SK-N-SH treated with all-trans-retinoic acid at 6 μM for 48 hours (cell line): ENCODE measurements at regions not wholly inside any gene's neighbourhood (a gene's known extent, or its start where the extent isn't known, plus 50 kb on each side); places are given as distances from the start of the nearest gene placed in this dataset.

Source experiments
- ATAC-seq: fragments of 200-7000 bp; cut with Tn5 transposase; 3 replicates; pipeline ENCODE4 v1.9.1; 2020; ENCODE audit warnings: mild to moderate bottlenecking, moderate library complexity
- ARNTL ChIP-seq: fragments of 450-650 bp; formaldehyde crosslinking; IDR thresholded peaks from 2 replicates; pipeline ENCODE4 v1.5.0; 2020; ENCODE audit warnings: low read depth, mild to moderate bottlenecking, moderate library complexity, borderline replicate concordance
- BACH2 ChIP-seq: fragments of 250-450 bp; sonication (Bioruptor Pico); IDR thresholded peaks from 2 replicates; pipeline ENCODE4 v1.9.0; 2021; ENCODE audit warnings: mild to moderate bottlenecking, borderline replicate concordance
- CREB5 ChIP-seq: fragments of 250-450 bp; sonication (Bioruptor Pico); IDR thresholded peaks from 2 replicates; pipeline ENCODE4 v1.5.1; 2020; ENCODE audit warnings: low read depth, mild to moderate bottlenecking, moderate library complexity
- CSDC2 ChIP-seq: fragments of 250-450 bp; sonication (Bioruptor Pico); IDR thresholded peaks from 2 replicates; pipeline ENCODE4 v1.5.0; 2020; ENCODE audit warnings: mild to moderate bottlenecking, moderate library complexity
- CSRNP3 ChIP-seq: fragments of 250-450 bp; sonication (Bioruptor Pico); IDR thresholded peaks from 2 replicates; pipeline ENCODE4 v1.5.1; 2021; ENCODE audit warnings: mild to moderate bottlenecking, moderate library complexity
- GLIS3 ChIP-seq: fragments of 250-450 bp; sonication (Bioruptor Pico); IDR thresholded peaks from 2 replicates; pipeline ENCODE4 v1.5.0; 2020; ENCODE audit warnings: mild to moderate bottlenecking, moderate library complexity
- ISL1 ChIP-seq: fragments of 250-450 bp; sonication (Bioruptor Pico); IDR thresholded peaks from 2 replicates; pipeline ENCODE4 v2.1.2; 2022; ENCODE audit warnings: mild to moderate bottlenecking, moderate library complexity
- OSR1 ChIP-seq: fragments of 250-450 bp; sonication (Bioruptor Pico); IDR thresholded peaks from 2 replicates; pipeline ENCODE4 v1.8.0; 2022; ENCODE audit warnings: moderate library complexity, mild to moderate bottlenecking, inconsistent platforms
- PATZ1 ChIP-seq: fragments of 250-450 bp; sonication (Bioruptor Pico); IDR thresholded peaks from 2 replicates; pipeline ENCODE4 v1.8.0; 2020; ENCODE audit warnings: mild to moderate bottlenecking, moderate library complexity, borderline replicate concordance
- PPARA ChIP-seq: fragments of 250-450 bp; sonication (Bioruptor Pico); IDR thresholded peaks from 2 replicates; pipeline ENCODE4 v1.5.0; 2020; ENCODE audit warnings: mild to moderate bottlenecking, borderline replicate concordance
- SNAI2 ChIP-seq: fragments of 250-450 bp; sonication (Bioruptor Pico); IDR thresholded peaks from 2 replicates; pipeline ENCODE4 v1.5.0; 2020; ENCODE audit warnings: mild to moderate bottlenecking, moderate library complexity
- TCF4 ChIP-seq: fragments of 250-450 bp; sonication (Bioruptor Pico); IDR thresholded peaks from 2 replicates; pipeline ENCODE4 v1.8.0; 2021; ENCODE audit warnings: mild to moderate bottlenecking, moderate library complexity, borderline replicate concordance
- TOX ChIP-seq: fragments of 250-450 bp; sonication (Bioruptor Pico); IDR thresholded peaks from 2 replicates; pipeline ENCODE4 v1.8.0; 2021; ENCODE audit warnings: mild to moderate bottlenecking, moderate library complexity, borderline replicate concordance
- TSHZ2 ChIP-seq: fragments of 250-450 bp; sonication (Bioruptor Pico); IDR thresholded peaks from 2 replicates; pipeline ENCODE4 v1.5.0; 2020; ENCODE audit warnings: mild to moderate bottlenecking, moderate library complexity
- ZC3H10 ChIP-seq: fragments of 250-450 bp; sonication (Bioruptor Pico); IDR thresholded peaks from 2 replicates; pipeline ENCODE4 v1.5.1; 2021; ENCODE audit warnings: mild to moderate bottlenecking, moderate library complexity
- ZFP3 ChIP-seq: fragments of 250-450 bp; sonication (Bioruptor Pico); IDR thresholded peaks from 2 replicates; pipeline ENCODE4 v1.5.0; 2020; ENCODE audit warnings: mild to moderate bottlenecking, moderate library complexity
- ZFP30 ChIP-seq: fragments of 450-650 bp; formaldehyde crosslinking; IDR thresholded peaks from 2 replicates; pipeline ENCODE4 v1.5.0; 2022; ENCODE audit warnings: mild to moderate bottlenecking, moderate library complexity
- ZNF565 ChIP-seq: fragments of 450-650 bp; formaldehyde crosslinking; conservative IDR thresholded peaks from 2 replicates; pipeline ENCODE4 v1.5.0; 2020; ENCODE audit warnings: low read depth, mild to moderate bottlenecking, moderate library complexity
- ZNF70 ChIP-seq: fragments of 450-650 bp; formaldehyde crosslinking; IDR thresholded peaks from 2 replicates; pipeline ENCODE4 v1.5.0; 2020; ENCODE audit warnings: mild to moderate bottlenecking, moderate library complexity
- ZNF8 ChIP-seq: fragments of 450-650 bp; formaldehyde crosslinking; IDR thresholded peaks from 2 replicates; pipeline ENCODE4 v1.5.0; 2020; ENCODE audit warnings: mild to moderate bottlenecking, moderate library complexity

GRCh38 chr15:53233801-53234200 lies 443.7 kb upstream of the ONECUT1 start:
- no peak for ATAC-seq
- no peak for TF ChIP-seq TCF4 (CRISPR knock-in tag)
- no peak for TF ChIP-seq ARNTL (CRISPR knock-in tag)
- no peak for TF ChIP-seq CSRNP3
- TF ChIP-seq CSDC2 (CRISPR knock-in tag): no peak
- no peak for TF ChIP-seq CREB5 (CRISPR knock-in tag)
- no peak for TF ChIP-seq SNAI2
- no peak for TF ChIP-seq ZFP3 (CRISPR knock-in tag)
- TF ChIP-seq, all 23 proteins: peak for 0

- ATAC-seq: no peak
- no peak for TF ChIP-seq TSHZ2 (CRISPR knock-in tag)
- TF ChIP-seq OSR1 (CRISPR knock-in tag): no peak
- TF ChIP-seq SNAI2: no peak
- no peak for TF ChIP-seq CSRNP3
- TF ChIP-seq TOX: no peak
- no peak for TF ChIP-seq PPARA
- no peak for TF ChIP-seq ZNF565 (CRISPR knock-in tag)
- TF ChIP-seq CREB5 (CRISPR knock-in tag): no peak
- TF ChIP-seq ZNF8 (CRISPR knock-in tag): no peak
- no peak for TF ChIP-seq ISL1 (CRISPR knock-in tag)
- no peak for TF ChIP-seq GLIS3
- TF ChIP-seq TCF4 (CRISPR knock-in tag): no peak
- TF ChIP-seq ZFP3 (CRISPR knock-in tag): no peak
- no peak for TF ChIP-seq PATZ1 (CRISPR knock-in tag)
- no peak for TF ChIP-seq ZFP30 (CRISPR knock-in tag)
- TF ChIP-seq ZC3H10: no peak
- TF ChIP-seq CSDC2 (CRISPR knock-in tag): no peak
- no peak for TF ChIP-seq ARNTL (CRISPR knock-in tag)
- no peak for TF ChIP-seq BACH2 (CRISPR knock-in tag)
- TF ChIP-seq ZNF70 (CRISPR knock-in tag): no peak
Observed at GRCh38 chr15:53230473-53230872, 440.3 kb upstream of the ONECUT1 start.

- TF ChIP-seq CSRNP3 (no peak), ZNF8 (CRISPR knock-in tag) (no peak), SNAI2 (no peak), ZFP3 (CRISPR knock-in tag) (no peak), ZNF565 (CRISPR knock-in tag) (no peak)
- ATAC-seq: no peak
Observed at GRCh38 chr15:53226559-53226958, 436.4 kb upstream of the ONECUT1 start.
